ENCODE measurements at regions not wholly inside any gene's neighbourhood (a gene's known extent, or its start where the extent isn't known, plus 50 kb on each side); places are given as distances from the start of the nearest gene placed in this dataset.

GRCh38 chr21:37967036-37967435 lies 50.8 kb upstream of the KCNJ6 start:
- no peak for DNase-seq (ENCODE audit: low read depth)

- no peak for DNase-seq (ENCODE audit: low read depth)
Measured at GRCh38 chr21:37968744-37969143, 52.5 kb upstream of the KCNJ6 start.

- peak; percentile 37 for DNase-seq (ENCODE audit: low read depth)
Measured at GRCh38 chr21:37970548-37970947, 54.3 kb upstream of the KCNJ6 start.

- no peak for DNase-seq (ENCODE audit: low read depth)
Measured at GRCh38 chr21:37971390-37971950, 55.2 kb upstream of the KCNJ6 start.

- DNase-seq (ENCODE audit: low read depth) = peak; percentile 98
Measured at GRCh38 chr21:37974081-37974480, 57.8 kb upstream of the KCNJ6 start.

GRCh38 chr21:37982496-37983318 lies 66.5 kb upstream of the KCNJ6 start:
- peak; percentile 75 for DNase-seq (ENCODE audit: low read depth)

GRCh38 chr21:37983336-37984095 lies 67.3 kb upstream of the KCNJ6 start:
- DNase-seq (ENCODE audit: low read depth) = peak; percentile 99

GRCh38 chr21:37984416-37984815 lies 68.2 kb upstream of the KCNJ6 start:
- peak; percentile 92 for DNase-seq (ENCODE audit: low read depth)

- DNase-seq (ENCODE audit: low read depth) = no peak
Measured at GRCh38 chr21:37986000-37986399, 69.7 kb upstream of the KCNJ6 start.

GRCh38 chr21:37986751-37987399 lies 70.6 kb upstream of the KCNJ6 start:
- DNase-seq (ENCODE audit: low read depth) = peak; percentile 89

GRCh38 chr21:37987668-37988067 lies 71.4 kb upstream of the KCNJ6 start:
- DNase-seq (ENCODE audit: low read depth) = peak; percentile 55

GRCh38 chr21:37993071-37993470 lies 76.8 kb upstream of the KCNJ6 start:
- no peak for DNase-seq (ENCODE audit: low read depth)

- peak; percentile 44 for DNase-seq (ENCODE audit: low read depth)
Measured at GRCh38 chr21:37994211-37994610, 78.0 kb upstream of the KCNJ6 start.

GRCh38 chr21:38012672-38013071 lies 96.4 kb upstream of the KCNJ6 start:
- DNase-seq (ENCODE audit: low read depth) = no peak

GRCh38 chr21:38013741-38014140 lies 97.5 kb upstream of the KCNJ6 start:
- DNase-seq (ENCODE audit: low read depth) = peak; percentile 41

GRCh38 chr21:38014298-38014697 lies 98.0 kb upstream of the KCNJ6 start:
- no peak for DNase-seq (ENCODE audit: low read depth)

- DNase-seq (ENCODE audit: low read depth) = peak; percentile 90
Measured at GRCh38 chr21:38027901-38028498, 111.7 kb upstream of the KCNJ6 start.

- peak; percentile 39 for DNase-seq (ENCODE audit: low read depth)
Measured at GRCh38 chr21:38032082-38032801, 116.0 kb upstream of the KCNJ6 start.

- no peak for DNase-seq (ENCODE audit: low read depth)
Measured at GRCh38 chr21:38036016-38036415, 119.8 kb upstream of the KCNJ6 start.

- DNase-seq (ENCODE audit: low read depth) = peak; percentile 81
Measured at GRCh38 chr21:38037416-38037815, 121.2 kb upstream of the KCNJ6 start.

- no peak for DNase-seq (ENCODE audit: low read depth)
Measured at GRCh38 chr21:38039369-38039768, 123.1 kb upstream of the KCNJ6 start.
